RWPE1 (cell line): ENCODE measurements at regions not wholly inside any gene's neighbourhood (a gene's known extent, or its start where the extent isn't known, plus 50 kb on each side); places are given as distances from the start of the nearest gene placed in this dataset.

ENCODE experiments used
- CTCF ChIA-PET: fragments of 350-600 bp; sonication (Branson Sonifier 250); formaldehyde crosslinking; extraction: SDS; loops from one replicate; lab custom pipeline; 2021; lab: Yijun Ruan, JAX
- POLR2A ChIA-PET: fragments of 400-600 bp; formaldehyde crosslinking; extraction: SDS; loops from one replicate; lab custom pipeline; 2020; ENCODE audit warnings: antibody characterized with exemption; ENCODE audit not compliant: low non-redundant PET; lab: Yijun Ruan, JAX
- DNase-seq: peaks from one replicate; pipeline ENCODE4 v3.0.0; 2012; ENCODE audit warnings: low spot score
- H3K27ac ChIP-seq: fragments of 450-650 bp; 2 replicates; pipeline ENCODE4 v1.5.1; 2017
- TF ChIP-seq, protein P1 (sequence below): fragments of 450-650 bp; conservative IDR thresholded peaks from 2 replicates; pipeline ENCODE4 v1.5.1; 2017; ENCODE audit warnings: low read depth, mild to moderate bottlenecking

DNA sequence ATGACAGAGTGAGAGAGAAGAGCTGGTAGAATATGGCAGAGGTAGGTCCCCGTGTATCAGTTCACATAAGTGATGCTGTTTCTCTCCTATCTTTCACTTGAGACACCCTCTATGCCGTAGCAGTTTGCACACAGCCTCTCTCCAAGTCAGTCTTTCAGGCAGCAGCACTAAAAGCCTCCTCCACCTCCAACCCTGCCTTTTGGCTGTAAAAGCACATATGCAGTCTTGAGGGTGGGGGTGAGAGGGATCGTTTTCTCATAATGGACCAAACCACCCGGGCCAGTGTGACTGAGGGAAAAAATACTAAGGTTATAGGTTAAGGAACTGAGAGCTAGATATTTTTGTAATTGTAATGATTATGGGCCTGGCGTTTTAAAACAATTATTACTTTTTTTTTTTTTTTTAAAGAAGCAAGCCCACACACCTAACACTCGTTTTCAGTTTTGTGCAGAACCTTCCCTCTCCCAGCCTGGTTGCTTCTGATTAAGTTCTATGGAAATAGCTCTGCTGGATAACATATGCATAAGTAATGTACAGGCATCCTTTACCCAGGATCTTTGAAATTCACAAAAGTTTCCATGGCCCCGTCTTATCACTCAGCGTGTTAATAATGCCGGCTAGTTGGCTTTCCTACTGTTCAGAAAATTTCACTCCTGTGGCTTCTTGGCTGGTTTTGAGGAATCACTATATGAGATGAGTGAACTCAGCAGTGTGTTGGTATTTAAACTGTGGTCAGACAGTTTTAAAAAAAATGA lies 112.2 kb upstream of the MEIS1 start:
- ChIA-PET POLR2A (no interaction called here), CTCF (interaction anchor here (0.6 kb wide), 3 partner anchors 172 to 1282 kb away, joined by 4 to 7 read pairs (median 5); no protein-coding TSS in a partner anchor)
- TF ChIP-seq, protein P1, sequence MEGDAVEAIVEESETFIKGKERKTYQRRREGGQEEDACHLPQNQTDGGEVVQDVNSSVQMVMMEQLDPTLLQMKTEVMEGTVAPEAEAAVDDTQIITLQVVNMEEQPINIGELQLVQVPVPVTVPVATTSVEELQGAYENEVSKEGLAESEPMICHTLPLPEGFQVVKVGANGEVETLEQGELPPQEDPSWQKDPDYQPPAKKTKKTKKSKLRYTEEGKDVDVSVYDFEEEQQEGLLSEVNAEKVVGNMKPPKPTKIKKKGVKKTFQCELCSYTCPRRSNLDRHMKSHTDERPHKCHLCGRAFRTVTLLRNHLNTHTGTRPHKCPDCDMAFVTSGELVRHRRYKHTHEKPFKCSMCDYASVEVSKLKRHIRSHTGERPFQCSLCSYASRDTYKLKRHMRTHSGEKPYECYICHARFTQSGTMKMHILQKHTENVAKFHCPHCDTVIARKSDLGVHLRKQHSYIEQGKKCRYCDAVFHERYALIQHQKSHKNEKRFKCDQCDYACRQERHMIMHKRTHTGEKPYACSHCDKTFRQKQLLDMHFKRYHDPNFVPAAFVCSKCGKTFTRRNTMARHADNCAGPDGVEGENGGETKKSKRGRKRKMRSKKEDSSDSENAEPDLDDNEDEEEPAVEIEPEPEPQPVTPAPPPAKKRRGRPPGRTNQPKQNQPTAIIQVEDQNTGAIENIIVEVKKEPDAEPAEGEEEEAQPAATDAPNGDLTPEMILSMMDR = no peak
- DNase-seq = no peak
- H3K27ac ChIP-seq = no peak overlapping the region

DNA sequence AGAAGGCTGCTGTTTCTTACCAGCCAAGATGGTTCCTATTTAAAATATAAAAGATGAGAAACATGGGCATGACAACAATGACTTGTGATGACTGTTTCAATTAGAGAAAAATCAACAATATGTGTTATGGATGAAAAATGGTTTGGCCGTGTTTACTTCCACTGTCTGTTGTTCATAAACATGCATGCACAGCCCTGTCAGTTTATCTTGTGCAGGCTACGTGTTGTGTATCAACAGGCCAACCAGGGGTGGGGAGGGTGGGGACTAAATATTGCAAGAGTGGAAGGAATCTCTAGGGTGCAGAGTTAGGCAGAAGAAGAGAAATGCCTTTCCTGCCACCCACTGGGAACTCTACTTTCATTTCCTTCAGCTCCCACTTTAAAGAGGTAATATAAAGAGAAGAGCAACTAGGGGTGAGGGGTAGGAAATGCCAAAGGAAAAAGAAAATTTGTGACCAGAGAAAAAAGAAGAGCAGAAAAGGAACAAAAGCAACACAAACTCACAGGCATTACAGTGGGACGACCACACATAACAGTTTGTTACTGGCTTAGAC lies 116.8 kb upstream of the MEIS1 start:
- ChIA-PET CTCF (no interaction called here), POLR2A (no interaction called here)
- TF ChIP-seq, protein P1 = no peak
- no peak overlapping the region for H3K27ac ChIP-seq
- no peak for DNase-seq

DNA sequence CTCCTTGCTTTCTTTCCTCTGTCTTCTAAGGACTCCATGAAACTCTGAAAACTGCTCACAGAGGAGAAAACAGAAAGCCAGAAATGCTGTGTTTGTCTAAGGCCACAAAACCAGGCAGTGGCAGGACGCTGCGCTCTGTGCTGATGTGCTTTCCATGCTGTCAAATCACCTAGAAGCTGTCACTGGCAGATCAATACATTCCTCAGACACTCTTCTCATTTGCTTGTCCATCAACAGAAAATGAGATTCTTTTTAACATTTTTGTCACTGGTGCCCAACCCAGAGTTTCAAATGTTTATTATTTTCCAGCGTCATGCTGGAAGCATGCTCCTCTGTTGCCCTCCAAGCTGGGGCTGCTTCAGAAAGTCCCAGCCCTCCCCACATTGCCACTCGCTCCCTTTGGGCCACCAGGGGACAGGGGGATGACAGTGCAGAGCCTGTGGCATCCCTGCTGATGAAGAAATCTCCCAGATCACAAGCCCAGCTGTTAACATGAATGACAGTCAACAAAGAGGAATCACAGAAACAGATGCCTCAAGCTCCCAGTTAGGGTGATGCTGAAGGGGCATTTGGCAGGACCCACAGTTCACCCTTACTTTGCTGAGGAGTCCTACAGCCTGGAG lies 117.5 kb upstream of the MEIS1 start:
- no peak overlapping the region for H3K27ac ChIP-seq
- CTCF ChIA-PET = no interaction called here
- TF ChIP-seq, protein P1 = no peak
- no peak for DNase-seq
- POLR2A ChIA-PET = no interaction called here

DNA sequence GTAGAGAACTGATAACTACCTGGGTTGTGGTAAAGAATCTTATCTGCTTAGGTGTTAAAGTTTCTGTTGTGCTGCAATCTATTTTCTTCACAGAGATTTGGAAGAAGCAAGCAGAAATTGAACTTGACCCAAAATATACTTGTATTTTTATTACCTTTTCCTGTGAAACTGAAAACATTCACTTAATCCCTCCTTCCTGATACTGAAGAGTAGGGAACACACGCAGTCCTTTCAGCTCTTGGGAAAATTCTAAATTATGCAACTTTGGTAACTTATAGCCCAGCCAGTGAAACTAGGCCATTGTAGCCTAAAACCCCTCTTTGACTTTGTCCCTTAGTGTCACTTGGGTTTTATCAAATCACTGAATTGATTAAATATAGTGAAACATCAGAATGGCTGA lies 128.4 kb upstream of the MEIS1 start:
- no peak overlapping the region for H3K27ac ChIP-seq
- CTCF ChIA-PET = interaction anchor here (0.7 kb wide), 1 partner anchor 56 kb away, joined by 7 read pairs; no protein-coding TSS in a partner anchor
- TF ChIP-seq, protein P1 = no peak
- DNase-seq = no peak
- POLR2A ChIA-PET = no interaction called here

DNA sequence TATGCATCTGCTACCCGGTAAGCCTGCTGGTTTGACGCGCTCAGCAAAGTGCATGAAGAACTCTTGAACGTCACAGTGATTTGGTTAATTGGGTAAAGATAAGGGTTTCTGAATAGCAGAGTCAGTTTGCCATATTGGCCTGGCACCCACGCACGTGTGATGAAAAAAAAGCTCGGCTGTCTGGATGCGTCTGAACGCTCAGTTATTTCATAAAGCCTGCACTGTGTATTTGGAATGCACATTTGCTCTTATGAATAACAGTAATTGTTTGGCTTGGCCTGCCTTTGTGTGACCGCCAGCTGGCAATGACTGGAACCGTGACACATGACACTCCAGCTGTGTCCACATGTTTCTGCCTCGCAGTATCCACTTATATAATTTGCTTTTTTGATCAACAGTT lies 129.2 kb upstream of the MEIS1 start:
- CTCF ChIA-PET = interaction anchor here (0.7 kb wide), 1 partner anchor 57 kb away, joined by 7 read pairs; no protein-coding TSS in a partner anchor
- TF ChIP-seq, protein P1 = no peak
- no peak for DNase-seq
- POLR2A ChIA-PET = no interaction called here
- H3K27ac ChIP-seq = no peak overlapping the region

DNA sequence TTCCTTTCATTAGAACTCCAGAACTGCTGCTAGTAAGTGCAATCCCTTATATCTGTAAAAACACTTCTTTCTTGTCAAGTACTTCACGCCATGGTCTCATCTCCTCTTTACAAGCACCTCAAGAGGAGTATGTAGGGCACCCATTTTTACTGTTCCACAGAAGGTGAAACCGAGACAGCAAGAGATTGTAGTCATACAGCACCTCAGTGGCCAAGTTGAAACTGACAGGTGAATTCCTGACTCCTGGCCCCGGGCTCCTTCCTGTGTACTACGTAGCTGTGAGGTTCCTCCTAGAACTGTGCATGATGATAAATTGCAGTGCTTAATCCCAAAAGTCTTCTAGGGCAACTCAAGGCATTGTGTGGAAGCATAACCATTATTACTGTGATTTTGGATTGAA lies 131.5 kb upstream of the MEIS1 start:
- TF ChIP-seq, protein P1 = no peak

More for the DNA sequence above, 131.5 kb upstream of the MEIS1 start:
- no peak for DNase-seq
- no peak overlapping the region for H3K27ac ChIP-seq
- CTCF ChIA-PET = no interaction called here
- POLR2A ChIA-PET = no interaction called here
